Adrenal gland (tissue), 9 donors: ENCODE measurements at regions not wholly inside any gene's neighbourhood (a gene's known extent, or its start where the extent isn't known, plus 50 kb on each side); places are given as distances from the start of the nearest gene placed in this dataset.

ENCODE experiments used
- DNase-seq, 7 donors: peaks; one replicate each; pipeline ENCODE4 v3.0.0-alpha.2; 2019 to 2020
- H3K27ac ChIP-seq, 5 donors: fragments of 200-600 bp; sonication (generic) in 4 of 5; 1 replicate in 3 of 5; 2 replicates in 2 of 5; pipeline versions ENCODE4 v1.5.1 to v1.8.0; 2016 to 2020; ENCODE audit warnings: mild to moderate bottlenecking in 1 of 5
- H3K27me3 ChIP-seq: fragments of 200-600 bp; 2 replicates; pipeline ENCODE4 v1.8.0; 2021
- H3K36me3 ChIP-seq, 2 donors: fragments of 200-600 bp; replicated peaks in 1 of 2; 1 replicate in 1 of 2; 2 replicates in 1 of 2; pipeline versions ENCODE4 v1.5.1 to v1.8.0; 2018 to 2022
- H3K4me1 ChIP-seq, 2 donors: fragments of 200-600 bp; replicated peaks in 1 of 2; 1 replicate in 1 of 2; 2 replicates in 1 of 2; pipeline versions ENCODE4 v1.5.1 to v1.8.0; 2018 to 2021
- H3K4me3 ChIP-seq, 4 donors: fragments of 200-600 bp; sonication (generic) in 3 of 4; one replicate each; pipeline ENCODE4 v1.5.1; 2016 to 2018
- H3K9me3 ChIP-seq, 3 donors: fragments of 200-600 bp; sonication (generic) in 1 of 3; replicated peaks in 1 of 3; 1 replicate in 2 of 3; 2 replicates in 1 of 3; pipeline versions ENCODE4 v1.5.1 to v1.8.0; 2016 to 2021
- CTCF ChIP-seq, 6 experiments: fragments of 450-650 bp in 4 of 6; fragments of 200-600 bp in 2 of 6; sonication (generic) in 1 of 6; IDR thresholded peaks; 1 replicate in 5 of 6; 2 replicates in 1 of 6; pipeline versions ENCODE4 v1.5.1 to v1.8.0; 2016 to 2021; ENCODE audit warnings: antibody characterized with exemption in 6 of 6, mild to moderate bottlenecking in 2 of 6, moderate library complexity in 1 of 6
- POLR2A ChIP-seq, 2 donors: fragments of 450-650 bp; IDR thresholded peaks; one replicate each; pipeline ENCODE4 v1.6.1; 2017; ENCODE audit warnings: antibody characterized with exemption in 2 of 2, mild to moderate bottlenecking in 2 of 2, moderate library complexity in 1 of 2
- WGBS, 4 donors: extraction: QIAGEN DNeasy Blood & Tissue Kit in 2 of 4; methylation state at CpG; one replicate each; pipeline versions ENCODE4 v1.1.5 to v1.1.7; 2013 to 2017; 5-methylcytosine and 5-hydroxymethylcytosine counted together
- intact Hi-C, 2 donors: fragments of 100-400 bp; cut with DNase I; formaldehyde crosslinking; loops; one replicate each; pipeline versions ENCODE4 v1.14.1 to v1.15.0; 2022 to 2023
- donor health status: healthy with polysubstance abuse.
- donor health status: Bipolar disorder and iron deficiency.
- donor health status: DM: yes; HTN: yes; CAD: no.
- donor health status: DM: no; HTN: no; CAD: no.
- donor health status: DM: no; HTN: no; CAD: no.

- H3K36me3 ChIP-seq: no peaks in the 10 kb centered on the region
- no peaks in the 10 kb centered on the region for H3K4me1 ChIP-seq
- WGBS, 4 donors: 84 to 91% (median 90%) methylated on average over 1 of the region's 1 CpG
- TF ChIP-seq CTCF (IDR thresholded peaks at IDR 0.05): no peak
- TF ChIP-seq POLR2A (IDR thresholded peaks at IDR 0.05): no peak
- H3K9me3 ChIP-seq: no peaks in the 10 kb centered on the region
- no peaks in the 10 kb centered on the region for H3K27me3 ChIP-seq
- DNase-seq: no peak
- no peak overlapping the region for H3K4me3 ChIP-seq
- intact Hi-C loops: no loop called here
- no peak overlapping the region for H3K27ac ChIP-seq
These were observed 1105.8 kb upstream of the SEMA6A start for GRCh38 chr5:117680426-117680825.

DNA sequence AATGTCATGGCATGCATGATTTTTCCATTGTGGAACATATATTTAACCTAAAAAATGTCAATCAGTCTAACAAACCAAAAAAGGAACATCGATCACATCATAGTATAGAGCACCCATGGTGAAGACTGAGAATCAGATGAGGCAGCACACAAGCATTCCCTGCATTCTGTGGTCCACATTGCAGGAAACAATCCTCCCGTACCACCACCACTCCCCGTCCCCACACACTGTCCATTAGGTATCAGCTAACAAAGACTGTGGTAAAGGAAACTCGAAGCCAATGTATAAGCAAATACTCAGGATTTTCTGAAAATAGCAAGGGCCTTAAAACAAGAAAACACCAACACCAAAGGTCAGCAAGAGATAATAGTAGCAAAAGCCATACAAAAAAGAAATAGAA lies 1104.4 kb upstream of the SEMA6A start:
- 76 to 88% (median 80%) methylated on average over 4 of the region's 4 CpGs for WGBS, 4 donors
- no peaks in the 10 kb centered on the region for H3K9me3 ChIP-seq
- no peaks in the 10 kb centered on the region for H3K36me3 ChIP-seq
- no peaks in the 10 kb centered on the region for H3K4me1 ChIP-seq
- intact Hi-C loops: no loop called here
- H3K4me3 ChIP-seq: no peak overlapping the region
- no peak overlapping the region for H3K27ac ChIP-seq
- H3K27me3 ChIP-seq: no peaks in the 10 kb centered on the region
- TF ChIP-seq CTCF (IDR thresholded peaks at IDR 0.05): no peak
- no peak for TF ChIP-seq POLR2A (IDR thresholded peaks at IDR 0.05)
- DNase-seq: no peak

GRCh38 chr5:117675646-117676045 lies 1101.0 kb upstream of the SEMA6A start:
- no peaks in the 10 kb centered on the region for H3K27me3 ChIP-seq
- no peaks in the 10 kb centered on the region for H3K36me3 ChIP-seq
- no peaks in the 10 kb centered on the region for H3K4me1 ChIP-seq
- no peak overlapping the region for H3K4me3 ChIP-seq
- 81 to 88% (median 83%) methylated on average over 4 of the region's 4 CpGs for WGBS, 4 donors
- no peak overlapping the region for H3K27ac ChIP-seq
- intact Hi-C loops: no loop called here
- TF ChIP-seq CTCF (IDR thresholded peaks at IDR 0.05) (no peak), POLR2A (IDR thresholded peaks at IDR 0.05) (no peak)
- H3K9me3 ChIP-seq: no peaks in the 10 kb centered on the region
- no peak for DNase-seq

DNA sequence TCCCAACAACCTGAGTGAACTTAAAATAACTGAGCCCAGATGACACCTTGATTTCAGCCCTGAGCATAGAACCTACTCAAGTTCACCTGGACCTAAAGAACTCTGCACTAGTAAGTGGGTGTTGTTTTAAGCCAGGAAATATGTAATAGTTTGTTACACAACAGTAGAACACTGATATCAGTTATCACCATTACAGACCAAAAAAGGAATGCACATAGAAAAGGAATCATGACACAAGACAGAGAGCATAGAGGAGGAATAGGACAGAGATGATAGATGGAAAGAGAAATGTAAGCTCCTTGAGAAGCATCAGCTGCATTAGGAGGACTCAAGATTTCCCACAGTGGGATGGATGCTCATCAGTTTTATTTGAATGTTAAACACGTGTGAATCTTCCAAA lies 1096.9 kb upstream of the SEMA6A start:
- Histone ChIP-seq H3K4me1 (no peaks in the 10 kb centered on the region), H3K4me3 (no peak overlapping the region), H3K36me3 (no peaks in the 10 kb centered on the region), H3K27ac (no peak overlapping the region), H3K27me3 (no peaks in the 10 kb centered on the region), H3K9me3 (no peaks in the 10 kb centered on the region)
- intact Hi-C loops: no loop called here
- no peak for TF ChIP-seq POLR2A (IDR thresholded peaks at IDR 0.05)
- no peak for TF ChIP-seq CTCF (IDR thresholded peaks at IDR 0.05)
- DNase-seq: no peak
- 59 to 80% (median 70%) methylated on average over 1 of the region's 1 CpG for WGBS, 4 donors
